RWPE1 (cell line): ENCODE measurements at regions not wholly inside any gene's neighbourhood (a gene's known extent, or its start where the extent isn't known, plus 50 kb on each side); places are given as distances from the start of the nearest gene placed in this dataset.

ENCODE experiments used
- CTCF ChIA-PET: fragments of 350-600 bp; sonication (Branson Sonifier 250); formaldehyde crosslinking; extraction: SDS; loops from one replicate; lab custom pipeline; 2021; lab: Yijun Ruan, JAX
- POLR2A ChIA-PET: fragments of 400-600 bp; formaldehyde crosslinking; extraction: SDS; loops from one replicate; lab custom pipeline; 2020; ENCODE audit warnings: antibody characterized with exemption; ENCODE audit not compliant: low non-redundant PET; lab: Yijun Ruan, JAX
- DNase-seq: peaks from one replicate; pipeline ENCODE4 v3.0.0; 2012; ENCODE audit warnings: low spot score
- H3K27ac ChIP-seq: fragments of 450-650 bp; 2 replicates; pipeline ENCODE4 v1.5.1; 2017
- TF ChIP-seq, protein P1 (sequence below): fragments of 450-650 bp; conservative IDR thresholded peaks from 2 replicates; pipeline ENCODE4 v1.5.1; 2017; ENCODE audit warnings: low read depth, mild to moderate bottlenecking

DNA sequence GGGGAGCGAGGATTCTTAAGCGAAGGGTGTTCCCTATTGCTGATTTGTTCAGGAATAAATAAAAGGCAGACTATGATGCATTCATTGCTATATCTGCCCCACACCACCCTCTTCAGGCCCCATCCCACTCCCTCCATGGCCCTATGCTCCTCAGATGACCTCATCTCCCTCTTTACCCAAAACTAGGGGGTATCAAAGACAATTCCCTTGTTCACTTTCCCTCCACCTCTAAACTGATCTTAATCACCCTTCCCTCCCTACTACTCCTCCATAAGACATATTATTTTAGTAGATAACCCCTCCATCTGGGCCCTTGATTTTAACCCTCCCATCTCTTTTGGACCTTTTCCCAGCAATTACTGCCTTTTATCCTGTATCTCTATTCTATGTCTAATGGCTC, 434.9 kb upstream of the RUNX1 start:
- CTCF ChIA-PET, result no interaction called here
- no peak for DNase-seq
- H3K27ac ChIP-seq, result no peak overlapping the region
- POLR2A ChIA-PET, result no interaction called here
- TF ChIP-seq, protein P1, sequence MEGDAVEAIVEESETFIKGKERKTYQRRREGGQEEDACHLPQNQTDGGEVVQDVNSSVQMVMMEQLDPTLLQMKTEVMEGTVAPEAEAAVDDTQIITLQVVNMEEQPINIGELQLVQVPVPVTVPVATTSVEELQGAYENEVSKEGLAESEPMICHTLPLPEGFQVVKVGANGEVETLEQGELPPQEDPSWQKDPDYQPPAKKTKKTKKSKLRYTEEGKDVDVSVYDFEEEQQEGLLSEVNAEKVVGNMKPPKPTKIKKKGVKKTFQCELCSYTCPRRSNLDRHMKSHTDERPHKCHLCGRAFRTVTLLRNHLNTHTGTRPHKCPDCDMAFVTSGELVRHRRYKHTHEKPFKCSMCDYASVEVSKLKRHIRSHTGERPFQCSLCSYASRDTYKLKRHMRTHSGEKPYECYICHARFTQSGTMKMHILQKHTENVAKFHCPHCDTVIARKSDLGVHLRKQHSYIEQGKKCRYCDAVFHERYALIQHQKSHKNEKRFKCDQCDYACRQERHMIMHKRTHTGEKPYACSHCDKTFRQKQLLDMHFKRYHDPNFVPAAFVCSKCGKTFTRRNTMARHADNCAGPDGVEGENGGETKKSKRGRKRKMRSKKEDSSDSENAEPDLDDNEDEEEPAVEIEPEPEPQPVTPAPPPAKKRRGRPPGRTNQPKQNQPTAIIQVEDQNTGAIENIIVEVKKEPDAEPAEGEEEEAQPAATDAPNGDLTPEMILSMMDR, result no peak

DNA sequence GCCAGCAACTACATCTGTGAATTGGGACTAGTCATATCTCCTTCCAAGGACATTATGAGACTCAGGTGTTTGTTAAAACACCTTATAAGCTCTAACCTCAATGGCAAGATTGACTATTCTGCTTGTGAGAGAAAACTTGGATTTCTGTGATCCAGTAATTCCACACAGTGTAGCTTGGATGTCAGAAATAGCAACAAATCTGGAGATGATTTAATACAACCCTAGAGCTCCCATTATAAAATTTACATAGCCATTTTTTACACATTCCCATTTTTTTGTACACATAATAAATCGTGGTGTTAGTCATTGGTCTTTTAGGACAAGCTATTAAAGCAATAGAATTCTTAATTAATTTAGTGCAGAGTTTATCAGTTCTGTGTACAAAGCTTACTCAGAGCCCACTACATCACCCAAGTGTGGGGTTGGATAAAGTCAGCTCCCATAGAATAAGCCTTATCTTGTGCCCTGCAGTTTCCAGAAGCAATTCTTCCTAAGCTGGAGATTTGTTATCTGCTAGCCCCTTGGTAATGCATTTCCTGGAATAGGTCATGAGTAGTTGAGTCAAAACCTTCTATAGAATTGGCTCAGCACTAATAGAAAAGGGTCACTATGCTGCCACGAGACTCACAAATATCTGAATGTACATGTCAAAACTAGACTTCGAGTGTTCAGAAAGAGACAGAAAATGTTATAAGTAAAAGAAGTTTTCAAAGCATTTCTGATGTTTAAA, 434.0 kb upstream of the RUNX1 start:
- no peak overlapping the region for H3K27ac ChIP-seq
- CTCF ChIA-PET, result interaction anchor here (0.5 kb wide), 1 partner anchor 593 kb away, joined by 3 read pairs; no protein-coding TSS in a partner anchor
- POLR2A ChIA-PET, result no interaction called here
- TF ChIP-seq, protein P1, result no peak
- no peak for DNase-seq

DNA sequence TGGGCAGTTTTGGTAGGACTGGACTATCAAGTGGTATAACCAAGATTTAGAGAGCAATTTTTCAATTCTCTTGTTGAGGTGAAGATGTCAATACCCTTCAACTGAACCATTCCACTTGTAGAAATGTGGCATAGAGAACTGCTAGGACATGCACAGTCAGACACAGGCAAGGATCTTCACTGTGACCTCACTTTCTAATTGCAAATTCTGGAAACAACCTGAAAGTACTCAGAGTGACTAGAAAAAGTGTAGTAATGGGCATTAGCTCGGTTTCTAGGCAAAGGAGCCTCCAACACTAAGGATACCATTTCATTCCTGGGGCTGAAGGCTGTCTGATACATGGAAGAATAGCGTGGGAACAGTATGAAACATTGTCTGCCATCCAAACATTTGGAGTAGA, 433.0 kb upstream of the RUNX1 start:
- CTCF ChIA-PET, result no interaction called here
- POLR2A ChIA-PET, result no interaction called here
- TF ChIP-seq, protein P1, result no peak
- H3K27ac ChIP-seq, result no peak overlapping the region
- no peak for DNase-seq

DNA sequence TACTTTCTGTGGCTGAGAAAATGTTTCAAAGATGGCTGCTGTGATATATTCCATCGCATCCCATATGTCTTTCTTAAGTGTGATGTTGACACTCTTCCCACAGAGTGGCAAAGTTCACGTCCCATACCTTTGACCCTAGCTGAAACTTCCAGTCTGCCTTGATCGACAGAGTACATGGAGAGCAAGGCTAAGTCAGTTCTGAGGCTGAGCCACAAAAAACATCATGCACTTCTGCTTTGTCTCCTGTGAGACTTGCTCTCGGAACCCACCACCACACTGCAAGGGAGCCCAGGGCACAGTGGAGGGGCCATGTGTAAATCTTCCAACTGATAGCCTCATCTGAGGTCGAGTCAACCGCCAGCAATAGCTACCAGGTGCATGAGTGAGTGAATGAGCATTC, 431.9 kb upstream of the RUNX1 start:
- POLR2A ChIA-PET, result no interaction called here
- CTCF ChIA-PET, result interaction anchor here (0.6 to 0.7 kb wide), 2 partner anchors 547 to 618 kb away, joined by 3 to 4 read pairs; no protein-coding TSS in a partner anchor

DNA sequence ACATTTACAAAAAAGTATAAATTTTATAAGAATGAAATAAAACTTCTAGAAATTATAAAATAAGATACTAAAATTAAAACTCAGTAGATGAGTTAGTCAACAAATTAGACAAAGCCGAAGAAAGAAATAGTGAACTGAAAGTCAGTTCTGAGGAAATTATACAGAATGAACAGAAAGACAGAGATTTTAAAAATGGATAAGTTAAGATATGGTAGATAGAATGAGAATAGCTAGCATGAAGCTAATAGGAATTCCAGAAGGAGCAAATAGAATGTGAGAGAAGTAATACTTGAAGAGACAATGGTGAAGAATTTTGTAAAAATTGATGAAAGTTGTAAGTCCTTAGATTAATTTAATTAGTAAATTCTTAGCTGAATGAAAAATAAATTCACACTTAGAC, 430.4 kb upstream of the RUNX1 start:
- CTCF ChIA-PET, result no interaction called here
- POLR2A ChIA-PET, result no interaction called here
- no peak overlapping the region for H3K27ac ChIP-seq

More for the DNA sequence above, 431.9 kb upstream of the RUNX1 start:
- DNase-seq, result no peak
- no peak overlapping the region for H3K27ac ChIP-seq
- TF ChIP-seq, protein P1, result no peak

DNA sequence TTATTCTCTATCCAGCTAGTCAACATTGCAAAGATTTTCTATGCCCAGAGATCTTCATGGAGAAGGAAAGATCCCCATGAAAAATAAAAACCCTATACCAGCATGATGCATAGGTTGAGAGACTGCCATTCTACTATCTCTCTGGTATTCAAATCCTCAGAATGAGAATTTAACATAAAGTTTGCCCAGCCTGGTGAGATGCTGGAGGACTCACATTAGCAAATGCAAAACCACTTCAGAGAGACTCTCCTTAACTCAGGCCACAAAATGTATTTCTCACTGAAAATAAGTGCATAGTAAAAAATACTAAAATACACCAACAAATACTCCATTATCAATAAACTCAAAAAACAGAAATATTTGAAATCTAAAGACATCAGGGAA, 430.0 kb upstream of the RUNX1 start:
- POLR2A ChIA-PET, result no interaction called here
- TF ChIP-seq, protein P1, result no peak
- H3K27ac ChIP-seq, result no peak overlapping the region
- DNase-seq, result no peak
- CTCF ChIA-PET, result no interaction called here

More for the DNA sequence above, 430.4 kb upstream of the RUNX1 start:
- DNase-seq, result no peak
- TF ChIP-seq, protein P1, result no peak
